GM10266 (cell line): ENCODE measurements at regions not wholly inside any gene's neighbourhood (a gene's known extent, or its start where the extent isn't known, plus 50 kb on each side); places are given as distances from the start of the nearest gene placed in this dataset.

Source experiments
- DNase-seq: peaks from one replicate; pipeline ENCODE4 v3.0.0; 2012; ENCODE audit errors: extremely low spot score
- CTCF ChIP-seq: IDR thresholded peaks from 2 replicates; pipeline ENCODE4 v1.5.1; 2012; ENCODE audit warnings: mild to moderate bottlenecking, low read depth; ENCODE audit not compliant: control insufficient read depth, insufficient read depth; ENCODE audit errors: missing control alignments

GRCh38 chr5:145495196-145495595 is 339.9 kb downstream of the PRELID2 start:
- no peak for TF ChIP-seq CTCF
- no peak for DNase-seq

DNA sequence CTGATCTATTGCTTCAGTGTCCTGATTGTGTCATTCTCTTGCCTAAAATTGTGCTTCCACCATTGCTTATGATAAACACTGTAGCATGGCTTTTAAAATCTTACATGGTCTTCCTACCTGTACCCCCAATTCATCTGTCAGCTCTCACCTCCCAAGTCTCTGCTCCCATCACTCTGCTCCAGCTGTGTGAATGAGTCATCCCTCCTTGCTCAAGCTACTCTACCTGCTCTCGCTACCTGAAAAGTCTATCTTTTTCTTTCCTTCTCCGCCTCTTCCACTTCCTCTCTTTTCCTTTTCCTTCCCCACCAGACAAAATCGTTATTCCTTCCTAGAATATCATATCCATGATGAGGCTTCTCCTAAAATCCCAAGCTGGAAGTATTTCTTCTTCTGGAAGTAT is 341.7 kb downstream of the PRELID2 start:
- DNase-seq: no peak
- no peak for TF ChIP-seq CTCF

DNA sequence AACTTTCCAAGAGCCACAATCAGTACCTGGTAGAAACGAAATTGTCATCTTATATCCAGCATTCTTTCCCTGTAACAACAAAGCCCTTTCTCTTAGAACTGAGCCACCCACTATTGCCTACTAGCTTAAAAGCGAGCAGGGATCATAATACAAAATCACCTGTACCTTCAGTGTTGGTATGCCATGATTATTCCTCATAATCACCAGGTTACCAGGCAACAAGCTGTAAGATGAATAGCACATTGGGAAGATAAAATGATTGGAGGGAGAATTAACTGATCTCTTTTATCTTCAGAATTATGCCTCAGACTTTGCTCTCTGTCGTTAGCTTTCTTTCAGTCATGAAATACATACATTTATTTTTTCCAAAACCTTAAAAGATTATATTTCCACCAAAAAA is 345.6 kb downstream of the PRELID2 start:
- no peak for TF ChIP-seq CTCF
- no peak for DNase-seq

DNA sequence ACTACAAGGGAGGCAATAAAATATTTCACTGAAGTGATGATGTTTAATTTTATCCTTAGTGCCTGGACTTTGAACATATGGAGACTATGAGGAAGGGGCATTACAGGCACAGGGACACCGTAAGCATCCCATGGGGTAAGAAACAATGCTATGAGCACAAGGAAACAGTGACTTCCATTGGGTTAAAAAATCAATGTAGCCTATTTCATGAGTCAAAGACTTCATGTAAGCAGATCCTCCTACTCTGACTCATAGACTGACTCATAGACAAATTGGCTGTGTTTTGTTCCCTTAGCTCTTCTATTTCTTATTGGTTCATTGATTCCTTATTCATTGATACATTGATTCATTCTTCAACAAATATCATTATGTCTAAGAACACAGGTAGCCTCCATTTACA is 351.0 kb downstream of the PRELID2 start:
- no peak for DNase-seq
- TF ChIP-seq CTCF: no peak

DNA sequence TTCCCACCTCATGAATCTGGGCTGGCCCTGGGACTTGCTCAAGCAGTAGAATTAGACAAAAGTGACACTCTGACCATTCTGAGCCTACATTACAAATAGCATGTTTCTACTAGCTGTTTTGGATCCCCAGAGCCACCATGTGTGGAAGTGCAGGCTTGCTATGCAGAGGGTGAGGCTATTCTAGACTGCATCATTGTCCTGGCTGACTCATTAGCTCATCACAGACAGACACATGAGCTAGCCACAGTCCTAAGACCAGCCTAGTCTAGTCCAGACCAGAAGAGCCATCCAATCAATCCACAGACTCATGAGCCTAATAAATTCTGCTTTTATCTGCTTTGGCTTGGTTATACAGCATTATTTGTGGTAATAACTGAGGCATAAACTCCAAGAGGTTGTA is 351.9 kb downstream of the PRELID2 start:
- no peak for TF ChIP-seq CTCF
- no peak for DNase-seq

DNA sequence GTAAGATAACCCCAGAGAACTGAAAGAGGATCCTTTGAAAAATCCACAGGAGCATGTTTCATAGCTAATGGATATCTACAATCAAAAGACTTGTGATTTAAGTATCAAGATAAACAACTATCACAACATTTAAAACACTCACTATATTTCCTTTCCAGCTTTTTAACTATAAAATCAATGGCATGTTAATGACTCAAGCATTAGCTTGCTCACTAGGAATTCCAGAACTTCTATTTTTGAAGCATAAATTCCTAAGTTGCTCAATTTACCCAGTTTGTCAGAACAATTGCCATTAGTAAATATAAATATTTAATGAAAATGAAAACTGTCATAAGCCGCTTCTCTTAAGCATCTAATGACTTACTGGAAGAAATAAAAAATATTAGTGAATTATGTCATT is 355.3 kb downstream of the PRELID2 start:
- no peak for DNase-seq

DNA sequence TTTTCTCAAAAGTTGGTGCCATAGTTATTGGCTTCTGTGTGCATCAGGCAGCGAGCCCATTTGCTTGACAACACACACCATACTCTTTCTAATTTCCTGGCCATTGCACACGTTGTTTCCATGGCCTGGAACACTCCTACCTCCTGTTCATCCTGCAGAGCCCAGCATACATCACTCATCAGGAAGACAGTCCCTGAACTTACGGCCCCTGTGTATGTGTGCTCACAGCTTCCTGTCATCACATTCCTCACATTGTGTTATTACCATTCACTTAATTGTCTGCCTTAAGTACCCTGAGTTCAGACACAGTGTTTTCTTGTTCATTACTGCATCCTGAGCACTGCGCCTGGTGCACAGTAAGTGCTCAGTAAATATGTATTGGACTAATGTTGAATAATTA is 355.9 kb downstream of the PRELID2 start:
- TF ChIP-seq CTCF: no peak
- no peak for DNase-seq

More for the DNA sequence above, 355.3 kb downstream of the PRELID2 start:
- no peak for TF ChIP-seq CTCF
